ENCODE measurements at regions not wholly inside any gene's neighbourhood (a gene's known extent, or its start where the extent isn't known, plus 50 kb on each side); places are given as distances from the start of the nearest gene placed in this dataset.

DNA sequence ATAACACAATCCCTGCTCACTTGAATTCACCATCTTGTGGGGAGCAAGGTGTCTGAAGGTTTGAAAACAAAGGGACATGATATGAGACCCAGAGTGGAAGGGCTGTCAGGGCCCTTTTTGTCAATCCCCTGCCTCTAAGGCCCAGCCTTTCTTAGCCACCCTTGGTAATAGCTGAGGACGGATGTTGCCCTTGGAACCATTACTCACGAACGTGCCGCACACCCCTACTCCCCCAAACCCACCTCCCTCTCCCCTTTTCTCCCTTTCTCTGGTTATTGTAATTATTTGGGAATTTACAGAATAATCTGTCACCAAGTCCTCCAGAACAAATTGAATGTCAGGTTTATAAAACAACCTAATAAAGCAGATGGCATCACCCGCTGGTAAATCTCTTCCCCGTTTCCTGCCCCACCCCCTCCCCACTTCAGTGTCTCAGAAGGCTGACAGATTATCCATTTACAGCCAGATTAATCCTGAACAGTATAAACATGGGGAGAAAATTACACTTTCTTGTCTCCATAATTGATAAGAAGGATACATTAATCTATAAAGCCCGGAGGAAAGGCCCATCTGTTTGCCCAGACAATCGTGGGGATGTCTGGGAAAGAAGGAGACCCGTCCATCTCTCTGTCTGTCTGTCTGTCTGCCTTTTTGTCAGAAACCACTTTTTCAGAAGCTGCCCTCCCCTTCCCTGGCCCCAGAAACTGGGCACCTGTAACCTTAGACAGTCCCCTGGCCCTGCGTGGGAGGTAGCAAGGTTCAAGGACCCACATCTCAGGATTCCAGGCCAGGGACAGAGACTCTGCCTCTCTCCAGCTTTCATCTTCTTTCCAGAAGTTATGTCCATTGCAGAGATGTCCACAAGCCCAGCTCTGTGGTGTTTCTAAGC lies 60.6 kb upstream of the CD34 start:
- DNase-seq, result no peak

GRCh38 chr1:207970329-207971233 lies 59.7 kb upstream of the CD34 start:
- no peak for DNase-seq

DNA sequence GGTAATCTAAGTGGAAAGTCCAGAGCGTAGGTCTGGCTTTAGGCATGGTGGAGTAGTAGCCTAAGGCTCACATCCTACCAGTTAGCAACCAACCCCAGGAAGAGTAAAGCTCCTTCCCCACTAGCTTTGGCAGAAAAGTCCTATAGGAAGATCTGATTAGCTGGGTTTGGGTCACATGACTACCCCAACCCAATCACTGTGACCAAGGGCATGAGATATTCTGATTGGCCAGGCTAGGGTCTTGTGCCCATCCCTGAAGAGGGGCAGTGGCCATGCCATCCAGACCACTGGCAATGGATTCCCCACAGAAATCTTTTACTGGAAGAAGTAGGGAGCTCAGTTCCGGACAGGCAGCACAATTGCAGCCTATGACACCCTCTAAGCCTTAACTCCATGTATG lies 58.6 kb upstream of the CD34 start:
- DNase-seq, result no peak

DNA sequence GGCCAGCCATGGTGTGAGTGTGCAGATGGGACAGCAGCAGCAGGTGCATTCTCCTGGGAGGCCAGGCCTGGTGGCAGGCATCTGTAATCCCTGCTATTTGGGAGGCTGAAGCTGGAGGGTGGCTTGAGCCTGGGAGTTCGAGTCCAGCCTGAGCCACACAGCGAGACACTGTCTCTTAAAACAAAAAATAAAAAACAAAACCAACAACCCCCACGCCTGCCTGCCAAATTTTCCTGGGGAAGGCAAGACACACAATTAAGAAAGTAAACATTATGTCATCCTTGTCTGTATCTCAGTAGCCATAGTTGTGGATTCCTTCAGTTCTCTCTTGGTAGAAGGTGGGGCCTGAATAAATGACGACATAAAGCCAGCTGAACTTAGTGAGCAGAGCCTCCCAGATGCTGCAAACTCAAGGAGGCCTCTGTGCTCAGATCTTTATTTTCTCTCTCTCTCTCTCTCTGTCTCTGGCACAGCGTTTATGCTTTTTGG lies 57.6 kb upstream of the CD34 start:
- DNase-seq, result no peak

DNA sequence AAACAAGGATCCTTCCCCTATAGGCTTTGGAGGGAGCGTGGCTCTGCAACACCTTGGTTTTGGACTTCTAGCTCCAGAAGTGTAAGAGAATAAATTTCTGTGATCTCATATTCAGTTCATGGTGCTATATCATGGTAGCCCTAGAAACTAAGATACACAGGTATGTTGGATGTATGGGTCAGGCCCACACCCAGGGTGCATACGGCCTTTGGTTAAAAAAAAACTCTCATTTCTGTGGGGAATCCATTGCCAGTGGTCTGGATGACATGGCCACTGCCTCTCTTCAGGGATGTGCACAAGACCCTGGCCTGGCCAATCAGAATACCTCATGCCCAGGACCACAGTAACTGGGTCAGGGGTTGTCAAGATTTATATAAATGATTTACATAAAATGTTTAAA lies 56.8 kb upstream of the CD34 start:
- DNase-seq, result no peak

- DNase-seq, result no peak
Observed at GRCh38 chr1:207966521-207966920, 55.6 kb upstream of the CD34 start.

DNA sequence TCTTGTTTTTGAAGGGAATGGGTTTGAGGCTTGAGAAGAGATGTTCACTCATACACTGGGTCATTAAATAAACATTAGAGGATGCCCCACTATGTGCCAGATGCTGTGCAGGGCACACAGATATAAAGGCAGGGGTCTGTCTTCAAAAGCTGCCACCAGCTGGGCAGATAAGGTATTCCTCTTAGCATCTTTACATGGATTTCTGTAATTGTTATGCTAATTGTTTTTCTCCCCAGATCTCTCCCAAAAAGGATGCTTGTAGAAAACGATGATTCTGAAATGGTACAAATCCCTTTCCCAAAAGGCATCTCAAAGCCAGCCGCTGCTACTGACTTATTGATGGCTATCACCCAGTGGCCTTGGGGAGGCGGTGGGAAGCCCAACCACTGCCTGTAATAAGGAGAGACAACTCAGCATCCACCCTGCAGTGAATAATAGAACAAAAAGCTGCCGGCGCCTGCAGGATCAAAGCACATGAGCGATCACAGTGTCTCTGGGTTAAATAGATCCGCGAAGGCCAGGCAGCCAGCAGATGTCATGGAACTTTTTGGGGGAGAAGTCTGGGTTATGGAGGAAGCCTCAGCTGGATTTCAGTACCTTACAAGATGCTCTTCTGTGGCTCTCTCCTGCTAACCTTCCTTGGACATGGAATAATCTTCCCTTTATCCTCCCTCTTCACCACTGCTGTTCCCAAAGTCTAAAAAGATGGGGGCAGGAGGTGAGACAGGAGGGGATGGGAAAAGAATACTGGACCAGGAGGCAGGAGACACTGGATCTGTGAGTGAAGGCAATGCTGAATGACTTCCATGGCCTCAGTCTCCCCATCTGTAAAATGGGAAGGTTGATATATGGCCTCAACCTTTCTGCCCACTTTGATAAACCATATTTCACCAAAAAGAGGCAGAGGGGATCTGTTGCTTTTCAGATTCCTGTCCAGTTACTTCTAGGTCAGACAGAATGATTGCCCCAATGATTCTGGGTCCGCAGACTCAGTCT lies 54.8 kb upstream of the CD34 start:
- no peak for DNase-seq

GRCh38 chr1:207964195-207964966 lies 53.5 kb upstream of the CD34 start:
- DNase-seq, result no peak

GRCh38 chr1:207963427-207964194 lies 52.7 kb upstream of the CD34 start:
- peak; percentile 83 for DNase-seq

GRCh38 chr1:207962716-207963426 lies 51.9 kb upstream of the CD34 start:
- DNase-seq, result peak; percentile 67
